NT2/D1 (cell line): ENCODE measurements at regions not wholly inside any gene's neighbourhood (a gene's known extent, or its start where the extent isn't known, plus 50 kb on each side); places are given as distances from the start of the nearest gene placed in this dataset.

Experiments used
- SUZ12 ChIP-seq: IDR thresholded peaks from 2 replicates; pipeline ENCODE4 v1.6.1; 2011; ENCODE audit not compliant: insufficient read length, insufficient read depth; ENCODE audit errors: extremely low read depth
- YY1 ChIP-seq: IDR thresholded peaks from 2 replicates; pipeline ENCODE4 v1.6.1; 2011; ENCODE audit not compliant: insufficient read length, insufficient read depth
- ZNF274 ChIP-seq: IDR thresholded peaks from 2 replicates; pipeline ENCODE4 v1.6.1; 2011; ENCODE audit warnings: mild to moderate bottlenecking, low read depth, low read length

- TF ChIP-seq ZNF274 (no peak), YY1 (no peak), SUZ12 (no peak)
These were observed 81.6 kb downstream of the NPY start for GRCh38 chr7:24365606-24366005.
